Kidney (tissue), 13 donors: ENCODE measurements at regions not wholly inside any gene's neighbourhood (a gene's known extent, or its start where the extent isn't known, plus 50 kb on each side); places are given as distances from the start of the nearest gene placed in this dataset.
A peak's percentile ranks its signal among the peaks of the same experiment; 100 is the strongest.

ENCODE experiments used
- DNase-seq, 5 donors: peaks; one replicate each; pipeline ENCODE4 v3.0.0-alpha.2; 2013 to 2020
- FAIRE-seq: peaks from 2 replicates; lab custom pipeline; 2012; peaks lifted over from hg19 to GRCh38; lab: Jason Lieb, UNC
- H3K27ac ChIP-seq, 2 donors: one replicate each; pipeline ENCODE4 v1.7.0; 2013; ENCODE audit warnings: low read depth in 2 of 2, low read length in 2 of 2, inconsistent platforms in 1 of 2
- H3K27me3 ChIP-seq: one replicate; pipeline ENCODE4 v1.7.1; 2013; ENCODE audit warnings: low read length, inconsistent platforms; ENCODE audit not compliant: control insufficient read depth, insufficient read depth
- H3K36me3 ChIP-seq, 3 donors: one replicate each; pipeline versions ENCODE4 v1.7.0 to v1.7.1; 2013; ENCODE audit warnings: low read length in 3 of 3, control low read depth in 1 of 3, inconsistent platforms in 1 of 3; ENCODE audit not compliant: insufficient read depth in 3 of 3, control insufficient read depth in 2 of 3
- H3K4me1 ChIP-seq, 3 donors: one replicate each; pipeline versions ENCODE4 v1.7.0 to v1.7.1; 2013; ENCODE audit warnings: low read length in 3 of 3, inconsistent platforms in 1 of 3, low read depth in 1 of 3; ENCODE audit not compliant: control insufficient read depth in 2 of 3, insufficient read depth in 2 of 3
- H3K4me3 ChIP-seq, 3 donors: one replicate each; pipeline versions ENCODE4 v1.7.0 to v1.8.1; 2013; ENCODE audit warnings: low read length in 3 of 3, control low read depth in 1 of 3, inconsistent platforms in 1 of 3
- H3K9ac ChIP-seq, 3 donors: one replicate each; pipeline versions ENCODE4 v1.7.0 to v1.7.1; 2013; ENCODE audit warnings: low read length in 3 of 3, control low read depth in 1 of 3, inconsistent platforms in 1 of 3
- H3K9me3 ChIP-seq, 3 donors: one replicate each; pipeline versions ENCODE4 v1.7.0 to v1.7.1; 2013; ENCODE audit warnings: low read length in 3 of 3, control low read depth in 1 of 3, inconsistent platforms in 1 of 3; ENCODE audit not compliant: control insufficient read depth in 2 of 3, insufficient read depth in 1 of 3
- CTCF ChIP-seq: IDR thresholded peaks from 3 replicates; pipeline ENCODE4 v1.5.1; 2012; ENCODE audit warnings: mild to moderate bottlenecking, moderate library complexity, borderline replicate concordance; ENCODE audit not compliant: insufficient read depth; ENCODE audit errors: extremely low read depth
- intact Hi-C: fragments of 100-400 bp; cut with DNase I; formaldehyde crosslinking; loops from one replicate; pipeline ENCODE4 v1.11.1; 2022
- donor health status: control.
- donor health status: control.
- donor health status: control.
- donor health status: control.
- donor health status: control.
- donor health status: DM: yes; HTN: yes; CAD: no.
- donor health status: Normal renal cell carcinoma (clear cell type).

- Histone ChIP-seq H3K4me1 (no peaks in the 10 kb centered on the region), H3K4me3 (no peak overlapping the region), H3K9ac (no peak overlapping the region), H3K27ac (no peak overlapping the region), H3K36me3 (no peaks in the 10 kb centered on the region), H3K27me3 (no peaks in the 10 kb centered on the region), H3K9me3 (no peaks in the 10 kb centered on the region)
- DNase-seq (no peak), FAIRE-seq (no peak)
- intact Hi-C loops, result no loop called here
- TF ChIP-seq CTCF, result no peak
Observed at GRCh38 chr18:56120782-56121181, 517.6 kb downstream of the TXNL1 start.

- Histone ChIP-seq H3K9me3 (no peaks in the 10 kb centered on the region), H3K27ac (no peak overlapping the region), H3K4me1 (no peaks in the 10 kb centered on the region), H3K9ac (no peak overlapping the region), H3K27me3 (no peaks in the 10 kb centered on the region), H3K36me3 (no peaks in the 10 kb centered on the region), H3K4me3 (no peak overlapping the region)
- intact Hi-C loops, result no loop called here
- no peak for TF ChIP-seq CTCF
- no peak for DNase-seq
- no peak for FAIRE-seq
Observed at GRCh38 chr18:56119681-56120080, 518.7 kb downstream of the TXNL1 start.

GRCh38 chr18:56118422-56118821 is 520.0 kb downstream of the TXNL1 start:
- Histone ChIP-seq H3K9ac (no peak overlapping the region), H3K9me3 (no peaks in the 10 kb centered on the region), H3K4me1 (no peaks in the 10 kb centered on the region), H3K27me3 (no peaks in the 10 kb centered on the region), H3K27ac (no peak overlapping the region), H3K36me3 (no peaks in the 10 kb centered on the region), H3K4me3 (no peak overlapping the region)
- DNase-seq (peak in 3 of 5 donors; percentile 11 to 49 (median 16)), FAIRE-seq (no peak)
- TF ChIP-seq CTCF, result no peak
- intact Hi-C loops, result no loop called here
